ENCODE measurements at regions not wholly inside any gene's neighbourhood (a gene's known extent, or its start where the extent isn't known, plus 50 kb on each side); places are given as distances from the start of the nearest gene placed in this dataset.

DNA sequence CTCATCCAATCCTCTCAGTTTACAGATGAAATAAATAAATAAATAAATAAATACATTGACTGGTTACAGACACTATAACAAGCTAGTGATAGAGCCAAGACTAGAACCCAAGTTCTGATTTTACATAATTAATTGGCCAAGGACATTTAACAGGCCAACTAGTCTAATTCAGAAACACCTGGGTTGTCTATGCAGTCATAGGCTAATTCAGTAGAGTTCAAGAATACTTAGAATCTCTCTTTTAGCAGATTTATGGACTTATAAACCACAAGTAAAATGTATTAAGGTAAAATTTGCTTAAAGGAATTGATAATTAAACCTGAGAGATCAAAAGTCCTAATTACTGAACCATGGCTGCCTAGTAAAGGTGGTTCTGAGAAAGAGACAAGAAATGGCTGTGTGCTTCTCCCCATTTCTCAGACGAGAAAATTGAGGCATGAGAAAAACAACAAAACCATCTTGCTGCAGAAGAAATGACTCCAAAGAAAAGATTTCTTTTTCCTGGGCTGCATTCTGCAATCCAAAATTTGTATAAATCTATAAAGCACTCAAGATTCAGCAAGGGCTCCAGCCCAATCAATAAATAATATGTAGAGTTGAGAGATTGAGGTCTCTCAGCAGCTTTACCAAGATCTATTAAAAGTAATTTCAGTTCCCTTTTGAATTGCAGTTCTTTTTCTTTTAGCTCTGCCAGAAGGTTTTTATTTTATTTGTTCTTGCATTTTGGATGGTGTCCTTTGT lies 98.3 kb downstream of the DUSP10 start:
- TF ChIP-seq, protein P1, sequence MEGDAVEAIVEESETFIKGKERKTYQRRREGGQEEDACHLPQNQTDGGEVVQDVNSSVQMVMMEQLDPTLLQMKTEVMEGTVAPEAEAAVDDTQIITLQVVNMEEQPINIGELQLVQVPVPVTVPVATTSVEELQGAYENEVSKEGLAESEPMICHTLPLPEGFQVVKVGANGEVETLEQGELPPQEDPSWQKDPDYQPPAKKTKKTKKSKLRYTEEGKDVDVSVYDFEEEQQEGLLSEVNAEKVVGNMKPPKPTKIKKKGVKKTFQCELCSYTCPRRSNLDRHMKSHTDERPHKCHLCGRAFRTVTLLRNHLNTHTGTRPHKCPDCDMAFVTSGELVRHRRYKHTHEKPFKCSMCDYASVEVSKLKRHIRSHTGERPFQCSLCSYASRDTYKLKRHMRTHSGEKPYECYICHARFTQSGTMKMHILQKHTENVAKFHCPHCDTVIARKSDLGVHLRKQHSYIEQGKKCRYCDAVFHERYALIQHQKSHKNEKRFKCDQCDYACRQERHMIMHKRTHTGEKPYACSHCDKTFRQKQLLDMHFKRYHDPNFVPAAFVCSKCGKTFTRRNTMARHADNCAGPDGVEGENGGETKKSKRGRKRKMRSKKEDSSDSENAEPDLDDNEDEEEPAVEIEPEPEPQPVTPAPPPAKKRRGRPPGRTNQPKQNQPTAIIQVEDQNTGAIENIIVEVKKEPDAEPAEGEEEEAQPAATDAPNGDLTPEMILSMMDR (IDR thresholded peaks at IDR 0.05) = no peak
- TF ChIP-seq POLR2A (IDR thresholded peaks at IDR 0.05) = no peak

Data from testis (tissue), 2 donors.